Ascending aorta (tissue), 2 donors: ENCODE measurements at regions not wholly inside any gene's neighbourhood (a gene's known extent, or its start where the extent isn't known, plus 50 kb on each side); places are given as distances from the start of the nearest gene placed in this dataset.

Source experiments
- DNase-seq, 2 donors: peaks; one replicate each; pipeline ENCODE4 v3.0.0-alpha.2; 2019; ENCODE audit warnings: low spot score in 2 of 2
- H3K27ac ChIP-seq, 2 donors: fragments of 200-600 bp; sonication (generic); one replicate each; pipeline ENCODE4 v1.5.1; 2016 to 2017; ENCODE audit warnings: mild to moderate bottlenecking in 1 of 2
- H3K27me3 ChIP-seq: fragments of 200-600 bp; sonication (generic); one replicate; pipeline ENCODE4 v1.5.1; 2017
- H3K36me3 ChIP-seq, 2 donors: fragments of 200-600 bp; sonication (generic); one replicate each; pipeline ENCODE4 v1.5.1; 2016
- H3K4me1 ChIP-seq, 2 donors: fragments of 200-600 bp; sonication (generic); one replicate each; pipeline ENCODE4 v1.5.1; 2016 to 2017; ENCODE audit warnings: mild to moderate bottlenecking in 1 of 2
- H3K4me3 ChIP-seq, 2 donors: fragments of 200-600 bp; sonication (generic); one replicate each; pipeline ENCODE4 v1.5.1; 2016 to 2017; ENCODE audit warnings: mild to moderate bottlenecking in 1 of 2
- H3K9me3 ChIP-seq, 2 donors: fragments of 200-600 bp; sonication (generic); one replicate each; pipeline ENCODE4 v1.5.1; 2016
- CTCF ChIP-seq, 3 experiments: fragments of 200-600 bp in 2 of 3; fragments of 450-650 bp in 1 of 3; sonication (generic) in 2 of 3; IDR thresholded peaks; one replicate each; pipeline ENCODE4 v1.5.1; 2016 to 2019; ENCODE audit warnings: antibody characterized with exemption in 3 of 3, mild to moderate bottlenecking in 1 of 3, moderate library complexity in 1 of 3
- intact Hi-C: fragments of 100-400 bp; cut with DNase I; formaldehyde crosslinking; loops from one replicate; pipeline ENCODE4 v1.15.1; 2023

DNA sequence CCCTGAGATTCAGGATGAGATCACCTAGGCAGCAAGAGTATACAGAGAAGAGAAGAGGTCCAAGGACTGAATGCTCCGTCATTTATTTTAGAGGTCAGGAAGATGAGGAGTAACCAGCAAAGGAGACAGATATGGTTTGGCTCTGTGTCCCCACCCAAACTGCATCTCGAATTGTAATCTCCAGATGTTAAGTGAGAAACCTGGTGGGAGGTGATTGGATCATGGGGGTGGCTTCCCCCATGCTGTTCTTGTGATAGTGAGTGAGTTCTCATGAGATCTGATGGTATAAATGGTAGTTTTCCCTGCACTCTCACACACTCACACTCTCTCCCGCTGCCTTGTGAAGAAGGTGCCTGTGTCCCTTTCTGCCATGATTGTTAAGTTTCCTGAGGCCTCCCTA is 60.8 kb downstream of the MID1IP1 start:
- Histone ChIP-seq H3K27ac (no peak overlapping the region), H3K4me3 (no peak overlapping the region), H3K9me3 (no peaks in the 10 kb centered on the region), H3K4me1 (no peaks in the 10 kb centered on the region), H3K27me3 (no peaks in the 10 kb centered on the region), H3K36me3 (no peaks in the 10 kb centered on the region)
- intact Hi-C loops: loop anchor here (5.0 kb wide), 1 partner anchor 65 kb away; no protein-coding TSS in a partner anchor
- no peak for TF ChIP-seq CTCF (IDR thresholded peaks at IDR 0.05)
- DNase-seq: no peak

DNA sequence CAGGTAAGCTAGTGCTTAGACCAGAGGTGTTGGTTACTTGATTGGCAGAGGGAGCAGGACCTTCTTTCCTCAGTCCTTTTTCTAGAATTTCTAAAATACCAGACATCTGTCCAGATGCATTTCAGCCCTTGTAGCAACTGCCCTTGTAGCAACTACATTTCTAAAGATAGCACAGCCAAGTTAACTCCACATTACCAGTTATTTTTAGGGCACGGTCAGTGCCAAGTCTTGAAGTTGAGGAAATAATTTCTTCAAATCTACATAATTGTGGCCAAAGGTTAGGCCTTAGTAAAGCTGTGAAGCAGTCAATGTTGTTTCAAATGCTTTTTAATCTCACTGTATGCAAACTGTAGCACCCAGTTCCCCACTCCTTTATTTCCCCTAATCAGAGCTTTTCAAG is 62.9 kb downstream of the MID1IP1 start:
- Histone ChIP-seq H3K9me3 (no peaks in the 10 kb centered on the region), H3K4me3 (no peak overlapping the region), H3K36me3 (no peaks in the 10 kb centered on the region), H3K27me3 (no peaks in the 10 kb centered on the region), H3K27ac (peak overlapping the region; percentile 1 to 67), H3K4me1 (peaks cover 0 to 6% of the 10 kb centered on the region in 2 donors)
- no peak for TF ChIP-seq CTCF (IDR thresholded peaks at IDR 0.05)
- intact Hi-C loops: loop anchor here (5.0 kb wide), 1 partner anchor 63 kb away; no protein-coding TSS in a partner anchor
- DNase-seq: no peak

DNA sequence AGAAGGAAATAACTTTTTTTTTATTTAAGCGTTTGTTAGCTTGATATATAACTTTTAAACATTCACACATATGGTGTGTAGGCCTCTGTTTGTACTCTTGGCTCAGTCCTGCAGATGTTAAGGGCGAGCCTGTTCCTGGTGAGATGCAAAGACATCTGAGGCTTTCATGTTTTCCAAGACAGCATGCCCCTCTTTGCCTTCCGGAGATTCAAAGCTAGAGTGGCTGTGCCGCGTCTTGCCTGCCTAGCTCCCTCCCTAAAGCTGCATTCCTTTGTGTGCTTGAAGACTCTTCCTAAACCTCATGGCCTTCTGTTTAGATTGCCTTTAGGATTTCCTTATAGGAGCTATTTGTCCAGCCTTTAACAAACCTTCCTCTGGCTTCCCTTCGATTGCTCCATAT is 67.1 kb downstream of the MID1IP1 start:
- Histone ChIP-seq H3K4me3 (no peak overlapping the region), H3K27me3 (no peaks in the 10 kb centered on the region), H3K36me3 (no peaks in the 10 kb centered on the region), H3K9me3 (no peaks in the 10 kb centered on the region), H3K4me1 (peaks cover 0 to 6% of the 10 kb centered on the region in 2 donors), H3K27ac (peak overlapping the region; percentile 34 to 59)
- intact Hi-C loops: loop anchor here (2.0 kb wide), 1 partner anchor 64 kb away; no protein-coding TSS in a partner anchor
- no peak for TF ChIP-seq CTCF (IDR thresholded peaks at IDR 0.05)
- DNase-seq: no peak

DNA sequence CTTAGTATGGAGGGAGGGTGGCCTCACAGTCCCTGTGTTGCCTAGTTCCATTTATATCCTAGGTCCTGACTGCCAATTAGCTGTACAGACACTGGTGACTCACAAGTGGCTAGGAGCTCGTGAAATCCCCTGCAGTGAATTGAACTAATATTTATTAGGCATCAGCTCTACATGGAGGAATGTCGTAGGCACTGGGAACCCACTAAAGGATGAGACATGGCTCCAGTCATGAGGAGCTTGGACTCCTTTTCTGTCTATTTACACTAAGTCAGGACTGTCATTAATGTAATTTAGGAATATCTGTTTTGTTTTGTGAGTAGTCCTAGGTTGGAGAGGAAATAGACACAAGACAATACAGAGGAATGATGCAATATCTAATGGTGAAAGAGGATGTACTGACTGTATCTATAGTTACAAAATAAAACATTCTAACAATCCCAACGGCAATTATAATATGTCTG is 67.7 kb downstream of the MID1IP1 start:
- Histone ChIP-seq H3K36me3 (no peaks in the 10 kb centered on the region), H3K27ac (peak overlapping the region; percentile 34 to 59), H3K9me3 (no peaks in the 10 kb centered on the region), H3K4me1 (peaks cover 0 to 6% of the 10 kb centered on the region in 2 donors), H3K4me3 (no peak overlapping the region), H3K27me3 (no peaks in the 10 kb centered on the region)
- peak in 1 of 2 donors; percentile 65 for DNase-seq
- no peak for TF ChIP-seq CTCF (IDR thresholded peaks at IDR 0.05)
- intact Hi-C loops: loop anchor here (2.0 kb wide), 1 partner anchor 64 kb away; no protein-coding TSS in a partner anchor

DNA sequence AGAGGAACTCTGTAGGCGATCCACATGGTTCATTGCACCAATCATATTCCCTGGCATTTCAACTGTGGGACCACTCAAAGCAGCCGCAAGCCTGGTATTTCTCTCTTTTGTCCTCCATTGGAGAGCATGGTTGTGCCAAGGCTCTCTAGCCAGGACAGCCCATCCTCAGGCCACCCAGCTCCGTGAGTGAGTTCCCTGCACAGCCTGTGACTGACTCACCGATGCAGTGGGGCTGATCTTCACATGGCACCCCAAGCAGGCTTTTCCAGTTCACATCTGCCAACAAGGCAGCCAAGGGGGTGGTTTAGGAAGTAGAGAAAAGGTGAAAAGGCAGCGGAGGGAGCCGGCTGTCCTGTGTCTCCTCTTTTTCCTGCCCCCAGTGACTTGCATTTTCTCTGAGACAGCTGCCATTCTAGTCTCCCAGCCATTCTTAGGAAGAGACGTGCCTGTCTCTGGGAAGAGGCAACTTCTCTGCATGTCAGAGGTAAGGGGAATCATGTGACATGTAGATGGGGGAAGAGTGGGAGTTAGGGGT is 69.2 kb downstream of the MID1IP1 start:
- no peaks in the 10 kb centered on the region for H3K36me3 ChIP-seq
- TF ChIP-seq CTCF (IDR thresholded peaks at IDR 0.05): no peak
- no peak for DNase-seq
- H3K4me1 ChIP-seq: peaks cover 0 to 6% of the 10 kb centered on the region in 2 donors
- no peak overlapping the region for H3K4me3 ChIP-seq
- no peaks in the 10 kb centered on the region for H3K27me3 ChIP-seq
- intact Hi-C loops: no loop called here
- no peak overlapping the region for H3K27ac ChIP-seq
- no peaks in the 10 kb centered on the region for H3K9me3 ChIP-seq
